Keratinocyte (primary cell): ENCODE measurements at regions not wholly inside any gene's neighbourhood (a gene's known extent, or its start where the extent isn't known, plus 50 kb on each side); places are given as distances from the start of the nearest gene placed in this dataset.

Source experiments
- EZH2 ChIP-seq: IDR thresholded peaks from one replicate; pipeline ENCODE4 v1.6.1; 2012; ENCODE audit warnings: inconsistent platforms, mild to moderate bottlenecking, low read length, moderate library complexity
- TF ChIP-seq, protein P1 (sequence below), 3 experiments: IDR thresholded peaks in 1 of 3; conservative IDR thresholded peaks in 1 of 3; optimal IDR thresholded peaks in 1 of 3; 2 replicates in 2 of 3; 3 replicates in 1 of 3; pipeline versions ENCODE3 to v1.5.1; 2011; ENCODE audit warnings: low read length in 3 of 3, mild to moderate bottlenecking in 3 of 3, moderate library complexity in 2 of 3, control low read depth in 1 of 3, inconsistent platforms in 1 of 3; ENCODE audit not compliant: insufficient read depth in 2 of 3; ENCODE audit errors: extremely low read depth in 1 of 3

GRCh38 chr3:186432944-186433732 lies 71.1 kb upstream of the DGKG start:
- no peak for TF ChIP-seq EZH2
- TF ChIP-seq, protein P1, sequence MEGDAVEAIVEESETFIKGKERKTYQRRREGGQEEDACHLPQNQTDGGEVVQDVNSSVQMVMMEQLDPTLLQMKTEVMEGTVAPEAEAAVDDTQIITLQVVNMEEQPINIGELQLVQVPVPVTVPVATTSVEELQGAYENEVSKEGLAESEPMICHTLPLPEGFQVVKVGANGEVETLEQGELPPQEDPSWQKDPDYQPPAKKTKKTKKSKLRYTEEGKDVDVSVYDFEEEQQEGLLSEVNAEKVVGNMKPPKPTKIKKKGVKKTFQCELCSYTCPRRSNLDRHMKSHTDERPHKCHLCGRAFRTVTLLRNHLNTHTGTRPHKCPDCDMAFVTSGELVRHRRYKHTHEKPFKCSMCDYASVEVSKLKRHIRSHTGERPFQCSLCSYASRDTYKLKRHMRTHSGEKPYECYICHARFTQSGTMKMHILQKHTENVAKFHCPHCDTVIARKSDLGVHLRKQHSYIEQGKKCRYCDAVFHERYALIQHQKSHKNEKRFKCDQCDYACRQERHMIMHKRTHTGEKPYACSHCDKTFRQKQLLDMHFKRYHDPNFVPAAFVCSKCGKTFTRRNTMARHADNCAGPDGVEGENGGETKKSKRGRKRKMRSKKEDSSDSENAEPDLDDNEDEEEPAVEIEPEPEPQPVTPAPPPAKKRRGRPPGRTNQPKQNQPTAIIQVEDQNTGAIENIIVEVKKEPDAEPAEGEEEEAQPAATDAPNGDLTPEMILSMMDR (optimal IDR thresholded peaks at IDR 0.05 in 1 of 3, IDR thresholded peaks at IDR 0.05 in 1 of 3, conservative IDR thresholded peaks at IDR 0.05 in 1 of 3; ENCODE audit: extremely low read depth in 1 of 3, insufficient read depth in 2 of 3, low read length in 3 of 3), result no peak
